Adrenal gland (tissue), 5 donors: ENCODE measurements at regions not wholly inside any gene's neighbourhood (a gene's known extent, or its start where the extent isn't known, plus 50 kb on each side); places are given as distances from the start of the nearest gene placed in this dataset.

Source experiments
- CTCF ChIP-seq, 6 experiments: fragments of 450-650 bp in 4 of 6; fragments of 200-600 bp in 2 of 6; sonication (generic) in 1 of 6; IDR thresholded peaks; 1 replicate in 5 of 6; 2 replicates in 1 of 6; pipeline versions ENCODE4 v1.5.1 to v1.8.0; 2016 to 2021; ENCODE audit warnings: antibody characterized with exemption in 6 of 6, mild to moderate bottlenecking in 2 of 6, moderate library complexity in 1 of 6
- POLR2A ChIP-seq, 2 donors: fragments of 450-650 bp; IDR thresholded peaks; one replicate each; pipeline ENCODE4 v1.6.1; 2017; ENCODE audit warnings: antibody characterized with exemption in 2 of 2, mild to moderate bottlenecking in 2 of 2, moderate library complexity in 1 of 2
- donor health status: DM: no; HTN: no; CAD: no.

GRCh38 chr9:23172979-23173637 lies 652.9 kb downstream of the ELAVL2 start:
- TF ChIP-seq CTCF (IDR thresholded peaks at IDR 0.05) = no peak
- TF ChIP-seq POLR2A (IDR thresholded peaks at IDR 0.05) = no peak
